ENCODE measurements at regions not wholly inside any gene's neighbourhood (a gene's known extent, or its start where the extent isn't known, plus 50 kb on each side); places are given as distances from the start of the nearest gene placed in this dataset.

- Histone ChIP-seq H3K27me3 (ENCODE audit: insufficient read depth, poor library complexity, severe bottlenecking) (no peaks in the 10 kb centered on the region), H3K4me3 (replicated peaks; ENCODE audit: insufficient read depth, low read length) (no peak overlapping the region), H3K27ac (replicated peaks) (no peak overlapping the region)
- TF ChIP-seq SPI1 (IDR thresholded peaks at IDR 0.05; ENCODE audit: borderline replicate concordance, low read depth) (no peak), GABPA (IDR thresholded peaks at IDR 0.05; ENCODE audit: low read depth) (no peak), POLR2AphosphoS5 (IDR thresholded peaks at IDR 0.05; ENCODE audit: low read depth) (no peak), REST (IDR thresholded peaks at IDR 0.05; ENCODE audit: insufficient replicate concordance, low read depth) (no peak)
- TF ChIP-seq, protein P1, sequence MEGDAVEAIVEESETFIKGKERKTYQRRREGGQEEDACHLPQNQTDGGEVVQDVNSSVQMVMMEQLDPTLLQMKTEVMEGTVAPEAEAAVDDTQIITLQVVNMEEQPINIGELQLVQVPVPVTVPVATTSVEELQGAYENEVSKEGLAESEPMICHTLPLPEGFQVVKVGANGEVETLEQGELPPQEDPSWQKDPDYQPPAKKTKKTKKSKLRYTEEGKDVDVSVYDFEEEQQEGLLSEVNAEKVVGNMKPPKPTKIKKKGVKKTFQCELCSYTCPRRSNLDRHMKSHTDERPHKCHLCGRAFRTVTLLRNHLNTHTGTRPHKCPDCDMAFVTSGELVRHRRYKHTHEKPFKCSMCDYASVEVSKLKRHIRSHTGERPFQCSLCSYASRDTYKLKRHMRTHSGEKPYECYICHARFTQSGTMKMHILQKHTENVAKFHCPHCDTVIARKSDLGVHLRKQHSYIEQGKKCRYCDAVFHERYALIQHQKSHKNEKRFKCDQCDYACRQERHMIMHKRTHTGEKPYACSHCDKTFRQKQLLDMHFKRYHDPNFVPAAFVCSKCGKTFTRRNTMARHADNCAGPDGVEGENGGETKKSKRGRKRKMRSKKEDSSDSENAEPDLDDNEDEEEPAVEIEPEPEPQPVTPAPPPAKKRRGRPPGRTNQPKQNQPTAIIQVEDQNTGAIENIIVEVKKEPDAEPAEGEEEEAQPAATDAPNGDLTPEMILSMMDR (IDR thresholded peaks at IDR 0.05; ENCODE audit: insufficient read depth, low read length): no peak
- DNase-seq (ENCODE audit: low read depth in 1 of 2, low spot score in 1 of 2): no peak
These were observed 595.6 kb upstream of the TENM3 start for GRCh38 chr4:181647396-181648147.

DNA sequence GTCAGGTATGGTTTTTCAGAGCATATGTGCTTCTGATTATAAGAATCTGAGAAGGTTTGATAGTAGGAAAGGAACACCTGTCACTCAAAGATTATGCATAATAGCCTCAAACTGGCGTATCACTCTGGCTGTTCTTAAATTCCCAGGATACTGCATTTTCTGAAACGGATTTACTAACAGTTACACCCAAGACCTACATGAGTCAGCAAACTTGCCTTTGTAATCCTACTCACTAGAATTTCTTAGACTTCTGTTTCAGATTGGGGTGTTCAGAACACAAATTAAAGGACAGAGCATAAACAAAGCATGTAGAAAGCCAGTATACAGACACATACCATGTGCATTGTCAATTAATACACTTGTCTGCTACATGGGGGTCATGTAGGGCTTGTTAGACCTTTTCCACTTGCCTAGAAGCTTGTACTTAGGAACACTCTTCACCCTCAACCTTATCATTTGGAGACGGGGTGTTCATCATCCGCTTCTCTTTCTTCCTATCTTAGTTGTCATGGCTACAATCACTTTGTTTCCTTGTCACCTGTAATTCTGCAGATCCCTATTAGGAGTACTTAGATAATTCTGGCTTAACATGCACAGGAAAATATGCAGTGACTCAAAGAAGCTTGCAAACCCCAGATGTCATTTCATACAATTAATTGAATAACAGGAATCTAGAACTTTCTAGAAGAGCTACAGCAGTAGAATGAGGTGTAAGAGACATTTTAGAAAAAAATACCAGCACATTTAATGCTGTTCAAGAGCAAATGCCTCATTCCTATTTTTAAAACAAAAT is 593.0 kb upstream of the TENM3 start:
- DNase-seq (ENCODE audit: low read depth in 1 of 2, low spot score in 1 of 2): no peak
- Histone ChIP-seq H3K27ac (replicated peaks) (no peak overlapping the region), H3K27me3 (ENCODE audit: insufficient read depth, poor library complexity, severe bottlenecking) (no peaks in the 10 kb centered on the region), H3K4me3 (replicated peaks; ENCODE audit: insufficient read depth, low read length) (no peak overlapping the region)
- TF ChIP-seq SPI1 (IDR thresholded peaks at IDR 0.05; ENCODE audit: borderline replicate concordance, low read depth): no peak
- no peak for TF ChIP-seq GABPA (IDR thresholded peaks at IDR 0.05; ENCODE audit: low read depth)

GRCh38 chr4:181656748-181657147 is 586.5 kb upstream of the TENM3 start:
- Histone ChIP-seq H3K4me3 (replicated peaks; ENCODE audit: insufficient read depth, low read length) (no peak overlapping the region), H3K27me3 (ENCODE audit: insufficient read depth, poor library complexity, severe bottlenecking) (no peaks in the 10 kb centered on the region), H3K27ac (replicated peaks) (no peak overlapping the region)
- DNase-seq (ENCODE audit: low read depth in 1 of 2, low spot score in 1 of 2): no peak
- TF ChIP-seq, protein P1 (IDR thresholded peaks at IDR 0.05; ENCODE audit: insufficient read depth, low read length): no peak
- TF ChIP-seq SPI1 (IDR thresholded peaks at IDR 0.05; ENCODE audit: borderline replicate concordance, low read depth): no peak
- no peak for TF ChIP-seq POLR2AphosphoS5 (IDR thresholded peaks at IDR 0.05; ENCODE audit: low read depth)
- no peak for TF ChIP-seq GABPA (IDR thresholded peaks at IDR 0.05; ENCODE audit: low read depth)
- no peak for TF ChIP-seq REST (IDR thresholded peaks at IDR 0.05; ENCODE audit: insufficient replicate concordance, low read depth)

DNA sequence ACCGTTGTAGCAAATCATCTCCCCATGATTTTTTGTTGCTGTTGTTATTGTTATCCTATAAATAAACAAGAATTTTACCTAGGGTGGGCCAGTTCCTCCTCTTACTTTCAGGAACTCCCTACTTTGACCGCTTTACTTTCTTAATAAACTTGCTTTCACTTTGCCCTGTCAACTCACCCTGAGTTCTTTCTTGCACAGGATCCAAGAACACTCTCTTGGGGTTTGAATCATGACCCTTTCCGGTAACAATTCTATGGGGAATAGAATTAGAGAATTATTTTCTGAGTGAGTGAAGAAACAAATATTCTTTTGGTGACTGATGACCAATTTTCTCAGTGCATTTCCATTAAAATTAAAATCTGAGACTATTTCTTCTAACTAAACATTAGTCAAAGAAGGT is 584.0 kb upstream of the TENM3 start:
- Histone ChIP-seq H3K27me3 (ENCODE audit: insufficient read depth, poor library complexity, severe bottlenecking) (no peaks in the 10 kb centered on the region), H3K4me3 (replicated peaks; ENCODE audit: insufficient read depth, low read length) (no peak overlapping the region), H3K27ac (replicated peaks) (no peak overlapping the region)
- DNase-seq (ENCODE audit: low read depth in 1 of 2, low spot score in 1 of 2): no peak
- TF ChIP-seq REST (IDR thresholded peaks at IDR 0.05; ENCODE audit: insufficient replicate concordance, low read depth): no peak
- TF ChIP-seq POLR2AphosphoS5 (IDR thresholded peaks at IDR 0.05; ENCODE audit: low read depth): no peak
- no peak for TF ChIP-seq SPI1 (IDR thresholded peaks at IDR 0.05; ENCODE audit: borderline replicate concordance, low read depth)
- TF ChIP-seq, protein P1 (IDR thresholded peaks at IDR 0.05; ENCODE audit: insufficient read depth, low read length): no peak
- TF ChIP-seq GABPA (IDR thresholded peaks at IDR 0.05; ENCODE audit: low read depth): no peak

Measured in HL-60 (cell line).